Anterior cingulate cortex (tissue), 58 donors: ENCODE measurements at regions not wholly inside any gene's neighbourhood (a gene's known extent, or its start where the extent isn't known, plus 50 kb on each side); places are given as distances from the start of the nearest gene placed in this dataset.

Experiments
- DNase-seq, 58 donors: peaks; one replicate each; lab custom pipeline; 2025; lab: John Stamatoyannopoulos, UW

GRCh38 chr11:106447631-106448191 is 370.2 kb downstream of the AASDHPPT start:
- DNase-seq, result no peak

DNA sequence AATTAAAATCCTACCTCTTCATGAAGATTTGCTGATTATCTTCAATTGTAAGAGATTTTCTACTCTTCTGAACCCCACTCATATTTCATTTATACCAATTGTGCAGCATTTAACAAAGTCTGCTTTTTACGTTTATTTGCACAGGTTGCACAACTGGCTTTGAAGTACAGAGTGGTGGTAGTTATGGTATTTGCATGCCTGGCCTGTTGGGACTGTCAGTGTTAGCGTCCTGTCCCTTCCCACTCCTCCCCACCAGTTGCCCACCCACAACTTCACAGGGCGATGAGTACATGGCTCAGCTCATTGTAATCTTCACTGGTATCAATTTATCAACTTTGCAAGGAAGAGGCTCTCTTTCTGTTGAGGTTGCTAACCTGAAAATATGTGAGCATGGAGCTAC is 372.3 kb downstream of the AASDHPPT start:
- DNase-seq, result no peak

DNA sequence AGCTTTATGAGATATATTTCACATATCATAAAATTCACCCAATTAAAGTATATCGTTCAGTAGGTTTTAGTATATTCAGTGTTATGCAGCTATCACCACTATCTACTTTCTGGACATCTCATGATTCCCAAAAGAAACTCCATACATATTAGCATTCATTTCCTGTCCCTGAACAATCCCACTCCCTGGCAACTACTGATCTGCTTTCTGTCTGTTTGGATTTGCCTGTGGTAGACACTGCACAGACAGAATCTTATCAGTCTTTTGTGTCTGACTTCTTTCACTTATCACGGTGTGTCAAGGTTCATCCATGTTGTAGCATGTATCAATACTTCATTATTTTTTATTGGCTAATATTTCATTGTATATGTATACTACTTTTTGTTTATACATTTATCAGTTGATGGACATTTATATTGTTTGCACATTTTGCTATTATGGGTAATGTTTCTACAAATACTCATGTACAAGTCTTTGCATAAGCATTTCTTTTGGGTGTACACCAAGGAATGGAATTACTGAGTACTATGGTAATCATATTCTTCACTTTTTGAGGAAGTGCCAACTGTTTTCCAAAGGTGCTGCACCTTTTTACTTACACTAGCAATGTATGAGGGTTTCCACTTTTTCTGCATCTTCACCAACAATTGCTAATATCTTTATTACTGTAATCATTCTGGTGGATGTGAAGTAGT is 373.9 kb downstream of the AASDHPPT start:
- no peak for DNase-seq

DNA sequence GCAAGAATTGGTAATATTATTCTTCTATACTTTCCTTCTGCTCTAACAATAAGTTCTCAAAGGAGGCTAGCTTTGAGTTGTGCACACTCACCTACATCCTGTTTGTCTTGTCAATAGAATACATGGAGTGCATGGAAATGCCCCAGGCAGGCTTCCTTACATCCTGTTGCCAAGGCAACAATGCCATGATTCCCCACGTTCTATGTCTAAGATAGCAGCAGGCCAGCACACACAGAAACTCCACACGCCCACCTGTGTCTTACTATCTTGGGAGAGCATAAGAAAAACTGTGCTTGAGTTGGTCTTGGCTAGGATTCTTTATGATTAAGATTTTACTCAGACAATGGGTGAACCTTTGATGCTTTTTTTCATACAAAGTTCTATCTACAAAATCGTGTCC is 379.2 kb downstream of the AASDHPPT start:
- DNase-seq, result peak in 33 of 58 donors; percentile 0 to 78 (median 28)

GRCh38 chr11:106457727-106458126 is 380.3 kb downstream of the AASDHPPT start:
- no peak for DNase-seq

DNA sequence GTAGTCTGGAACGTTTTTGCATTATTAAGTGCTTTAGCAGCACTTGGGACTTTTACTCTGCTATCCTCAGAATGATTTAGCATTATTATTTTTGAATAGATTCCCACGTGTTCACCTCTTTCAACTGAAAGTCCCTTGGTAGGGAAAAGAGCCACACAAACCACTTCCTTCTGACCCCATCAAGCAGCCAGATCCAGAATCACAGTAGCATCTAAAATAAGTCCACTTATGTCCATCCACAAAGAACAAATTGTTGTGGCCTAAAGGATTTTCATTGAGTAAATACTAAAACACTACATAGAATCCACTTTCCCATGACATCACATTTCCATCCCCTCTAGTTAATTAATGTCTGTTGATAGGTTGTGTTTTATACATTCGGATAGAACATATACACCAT is 381.7 kb downstream of the AASDHPPT start:
- DNase-seq, result no peak

GRCh38 chr11:106461148-106461691 is 383.8 kb downstream of the AASDHPPT start:
- no peak for DNase-seq

GRCh38 chr11:106461839-106462545 is 384.5 kb downstream of the AASDHPPT start:
- no peak for DNase-seq

- DNase-seq, result no peak
These were observed 385.7 kb downstream of the AASDHPPT start for GRCh38 chr11:106463154-106463553.

- DNase-seq, result no peak
These were observed 386.3 kb downstream of the AASDHPPT start for GRCh38 chr11:106463796-106464201.

GRCh38 chr11:106464728-106465127 is 387.3 kb downstream of the AASDHPPT start:
- no peak for DNase-seq

GRCh38 chr11:106466521-106467080 is 389.1 kb downstream of the AASDHPPT start:
- DNase-seq, result no peak

- no peak for DNase-seq
These were observed 390.0 kb downstream of the AASDHPPT start for GRCh38 chr11:106467501-106467900.

- no peak for DNase-seq
These were observed 390.6 kb downstream of the AASDHPPT start for GRCh38 chr11:106468086-106468485.

DNA sequence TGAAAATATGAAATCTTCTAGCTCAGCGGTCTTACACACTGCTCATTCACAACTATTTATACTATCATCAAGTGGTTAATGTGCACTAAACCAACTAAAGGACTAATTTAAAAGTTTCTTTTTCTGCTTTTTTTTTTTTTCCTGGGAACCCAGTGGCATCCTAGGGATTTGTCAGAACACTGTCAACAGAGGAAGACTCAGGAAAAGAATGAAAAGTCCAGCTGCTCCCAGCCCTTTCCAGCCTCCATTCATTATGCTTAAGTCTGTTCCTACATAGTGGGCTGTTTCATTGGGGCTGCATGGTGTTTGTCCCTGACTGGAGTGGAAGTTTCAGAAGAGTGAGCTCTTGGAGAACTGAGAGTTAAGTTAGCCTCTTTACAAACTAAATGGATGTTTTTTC is 391.1 kb downstream of the AASDHPPT start:
- no peak for DNase-seq

DNA sequence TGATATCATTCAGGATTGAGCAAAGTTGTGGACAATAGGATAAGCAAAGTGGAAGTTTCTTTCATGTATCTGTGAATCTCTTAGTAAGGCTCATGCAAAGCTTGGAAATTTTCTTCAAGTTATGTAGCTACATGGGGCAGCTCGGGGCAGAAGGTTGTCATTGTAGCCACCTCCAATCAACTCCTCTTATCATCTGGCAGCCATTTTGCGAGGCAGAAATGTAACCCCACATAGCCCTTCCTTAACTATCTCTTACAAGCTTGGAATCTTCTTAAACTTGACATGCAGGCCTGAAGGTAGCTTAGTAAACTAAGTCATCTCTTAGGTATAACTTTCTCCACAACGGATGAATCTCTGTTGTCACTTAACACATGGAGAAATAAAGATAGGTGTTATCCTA is 392.8 kb downstream of the AASDHPPT start:
- DNase-seq, result no peak

GRCh38 chr11:106471276-106471675 is 393.8 kb downstream of the AASDHPPT start:
- no peak for DNase-seq

- DNase-seq, result no peak
These were observed 395.7 kb downstream of the AASDHPPT start for GRCh38 chr11:106473089-106473722.

GRCh38 chr11:106474274-106474673 is 396.8 kb downstream of the AASDHPPT start:
- DNase-seq, result no peak

- DNase-seq, result no peak
These were observed 397.7 kb downstream of the AASDHPPT start for GRCh38 chr11:106475181-106475580.

DNA sequence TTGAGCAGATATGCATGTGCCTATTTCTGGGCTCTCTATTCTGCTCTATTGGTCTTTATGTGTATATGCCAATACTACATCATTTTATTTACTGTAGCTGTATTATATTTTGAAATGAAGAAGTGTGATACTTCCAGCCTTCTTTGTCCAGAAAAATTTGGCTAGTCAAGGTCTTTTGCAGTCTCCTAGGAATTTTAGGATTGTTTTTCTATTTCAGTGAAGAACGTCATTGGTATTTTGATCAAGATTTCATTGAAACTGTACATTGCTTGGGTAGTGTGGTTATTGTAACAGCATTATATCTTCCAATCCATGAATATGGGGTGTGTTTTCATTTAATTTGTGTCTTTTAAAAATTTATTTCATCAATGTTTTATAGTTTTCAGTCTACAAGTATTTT is 400.3 kb downstream of the AASDHPPT start:
- no peak for DNase-seq
